ENCODE measurements at regions not wholly inside any gene's neighbourhood (a gene's known extent, or its start where the extent isn't known, plus 50 kb on each side); places are given as distances from the start of the nearest gene placed in this dataset.
"Not testable (repeated sequence)": the region's sequence is repeated elsewhere in the genome, so short reads cannot be mapped to it uniquely, and the experiment has no call there.

DNA sequence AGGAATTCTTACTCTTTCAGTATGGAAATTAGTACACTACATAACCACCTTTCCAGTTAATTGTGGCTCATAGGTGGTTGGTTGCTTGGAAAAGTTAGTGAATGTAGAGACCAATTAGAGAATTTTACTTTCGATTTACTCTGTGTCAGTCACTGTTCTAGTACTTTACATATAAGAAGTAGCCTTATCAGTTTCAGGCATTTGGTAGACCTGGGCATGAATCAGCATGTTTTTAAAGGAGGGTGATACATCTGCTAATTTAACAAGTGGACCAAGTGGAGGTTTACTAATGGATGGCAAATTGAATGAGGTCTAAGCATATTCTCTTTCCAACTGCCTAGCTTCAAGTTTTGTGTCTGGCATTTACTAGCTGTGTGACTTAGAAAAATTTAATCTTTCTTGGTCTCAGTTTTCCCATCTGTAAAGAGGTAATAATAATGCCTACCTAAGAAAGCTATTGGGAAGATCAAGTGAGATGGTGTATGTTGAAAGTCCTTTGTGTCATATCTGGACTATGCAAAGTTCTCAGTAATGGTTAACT, 1158.6 kb downstream of the PLA2G4A start:
- DNase-seq (ENCODE audit: low spot score): no peak
- no peak for TF ChIP-seq CTCF (IDR thresholded peaks at IDR 0.05; ENCODE audit: extremely low read depth, missing control alignments)

GRCh38 chr1:187991944-187992343, 1163.2 kb downstream of the PLA2G4A start:
- TF ChIP-seq CTCF (IDR thresholded peaks at IDR 0.05; ENCODE audit: extremely low read depth, missing control alignments): no peak
- no peak for DNase-seq (ENCODE audit: low spot score)

GRCh38 chr1:187996780-187997179, 1168.0 kb downstream of the PLA2G4A start:
- TF ChIP-seq CTCF (IDR thresholded peaks at IDR 0.05; ENCODE audit: extremely low read depth, missing control alignments): no peak
- no peak for DNase-seq (ENCODE audit: low spot score)

- TF ChIP-seq CTCF (IDR thresholded peaks at IDR 0.05; ENCODE audit: extremely low read depth, missing control alignments): no peak
Measured at GRCh38 chr1:187999973-188000372, 1171.2 kb downstream of the PLA2G4A start.

GRCh38 chr1:188003687-188004086, 1174.9 kb downstream of the PLA2G4A start:
- not testable (repeated sequence) for DNase-seq (ENCODE audit: low spot score)

More at GRCh38 chr1:187999973-188000372, 1171.2 kb downstream of the PLA2G4A start:
- DNase-seq (ENCODE audit: low spot score): no peak

- DNase-seq (ENCODE audit: low spot score): no peak
- TF ChIP-seq CTCF (IDR thresholded peaks at IDR 0.05; ENCODE audit: extremely low read depth, missing control alignments): no peak
Measured at GRCh38 chr1:188004849-188005248, 1176.1 kb downstream of the PLA2G4A start.

GRCh38 chr1:188006354-188006753, 1177.6 kb downstream of the PLA2G4A start:
- TF ChIP-seq CTCF (IDR thresholded peaks at IDR 0.05; ENCODE audit: extremely low read depth, missing control alignments): no peak
- no peak for DNase-seq (ENCODE audit: low spot score)

GRCh38 chr1:188013222-188013849, 1184.6 kb downstream of the PLA2G4A start:
- DNase-seq (ENCODE audit: low spot score): not testable (repeated sequence)
